GM23248 (cell line): ENCODE measurements at regions not wholly inside any gene's neighbourhood (a gene's known extent, or its start where the extent isn't known, plus 50 kb on each side); places are given as distances from the start of the nearest gene placed in this dataset.
"Not testable (repeated sequence)": the region's sequence is repeated elsewhere in the genome, so short reads cannot be mapped to it uniquely, and the experiment has no call there.

Source experiments
- EZH2 ChIP-seq: fragments of 200-600 bp; sonication (generic); IDR thresholded peaks from 2 replicates; pipeline ENCODE4 v1.6.1; 2018; ENCODE audit warnings: antibody characterized with exemption, mild to moderate bottlenecking; ENCODE audit not compliant: insufficient read depth, poor library complexity, severe bottlenecking
- EZH2phosphoT487 ChIP-seq: fragments of 200-600 bp; sonication (generic); IDR thresholded peaks from 2 replicates; pipeline ENCODE4 v1.6.1; 2018; ENCODE audit warnings: antibody characterized with exemption, moderate library complexity, mild to moderate bottlenecking, low read depth; ENCODE audit not compliant: insufficient read depth

DNA sequence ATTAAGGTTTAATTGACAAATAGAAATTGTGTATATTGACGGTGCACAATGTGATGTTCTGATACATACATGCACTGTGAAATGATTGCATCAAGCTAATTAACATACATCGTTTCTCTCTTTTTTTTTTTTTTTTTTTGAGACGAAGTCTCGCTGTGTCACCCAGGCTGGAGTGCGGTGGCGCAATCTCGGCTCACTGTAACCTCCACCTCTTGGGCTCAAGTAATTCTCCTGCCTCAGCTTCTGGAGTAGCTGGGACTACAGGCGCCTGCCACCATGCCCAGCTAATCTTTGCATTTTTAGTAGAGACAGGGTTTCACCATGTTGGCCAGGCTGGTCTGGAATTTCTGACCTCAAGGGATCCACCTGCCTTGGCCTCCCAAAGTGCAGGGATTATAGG, 69.9 kb upstream of the JCAD start:
- not testable (repeated sequence) for TF ChIP-seq EZH2phosphoT487, EZH2
